Right lobe of liver (tissue), 4 donors: ENCODE measurements at regions not wholly inside any gene's neighbourhood (a gene's known extent, or its start where the extent isn't known, plus 50 kb on each side); places are given as distances from the start of the nearest gene placed in this dataset.

Experiments
- CTCF ChIP-seq, 4 donors: fragments of 200-600 bp in 3 of 4; fragments of 450-650 bp in 1 of 4; IDR thresholded peaks; one replicate each; pipeline versions ENCODE4 v1.5.1 to v1.8.0; 2016 to 2022; ENCODE audit warnings: antibody characterized with exemption in 4 of 4, mild to moderate bottlenecking in 2 of 4
- POLR2A ChIP-seq: fragments of 450-650 bp; IDR thresholded peaks from one replicate; pipeline ENCODE4 v1.6.1; 2017; ENCODE audit warnings: antibody characterized with exemption, mild to moderate bottlenecking
- donor health status: DM: no; HTN: no; CAD: no.
- donor health status: DM: no; HTN: no; CAD: no.
- donor health status: DM: no; HTN: yes; CAD: no.

- TF ChIP-seq POLR2A (no peak), CTCF (IDR thresholded peaks at IDR 0.05) (no peak)
Measured at GRCh38 chr3:145735631-145736030, 425.4 kb downstream of the PLOD2 start.
